Epithelial cell of esophagus (primary cell): ENCODE measurements at regions not wholly inside any gene's neighbourhood (a gene's known extent, or its start where the extent isn't known, plus 50 kb on each side); places are given as distances from the start of the nearest gene placed in this dataset.

Experiments used
- DNase-seq: peaks from one replicate; pipeline ENCODE4 v3.0.0; 2010; ENCODE audit warnings: low read depth
- H3K4me3 ChIP-seq: 2 replicates; pipeline ENCODE4 v1.5.1; 2011; ENCODE audit warnings: mild to moderate bottlenecking, low read length, control low read depth
- CTCF ChIP-seq: IDR thresholded peaks from 2 replicates; pipeline ENCODE4 v1.5.1; 2011; ENCODE audit warnings: low read depth, mild to moderate bottlenecking, low read length, control low read depth, inconsistent platforms; ENCODE audit not compliant: insufficient read depth; ENCODE audit errors: missing control alignments

GRCh38 chr20:60764328-60764727, 487.7 kb upstream of the CDH4 start:
- DNase-seq, result no peak
- H3K4me3 ChIP-seq, result no peak overlapping the region
- TF ChIP-seq CTCF, result no peak

GRCh38 chr20:60764771-60765170, 487.3 kb upstream of the CDH4 start:
- DNase-seq, result no peak
- H3K4me3 ChIP-seq, result no peak overlapping the region
- TF ChIP-seq CTCF, result no peak

- H3K4me3 ChIP-seq, result no peak overlapping the region
- no peak for DNase-seq
- TF ChIP-seq CTCF, result no peak
These were observed 486.1 kb upstream of the CDH4 start for GRCh38 chr20:60765821-60766403.

GRCh38 chr20:60768216-60768615, 483.8 kb upstream of the CDH4 start:
- DNase-seq, result no peak
- TF ChIP-seq CTCF, result no peak
- no peak overlapping the region for H3K4me3 ChIP-seq

- no peak overlapping the region for H3K4me3 ChIP-seq
- DNase-seq, result no peak
- no peak for TF ChIP-seq CTCF
These were observed 471.6 kb upstream of the CDH4 start for GRCh38 chr20:60780388-60781025.

GRCh38 chr20:60782959-60783625, 469.0 kb upstream of the CDH4 start:
- no peak for DNase-seq
- no peak for TF ChIP-seq CTCF
- H3K4me3 ChIP-seq, result no peak overlapping the region
